ENCODE measurements at regions not wholly inside any gene's neighbourhood (a gene's known extent, or its start where the extent isn't known, plus 50 kb on each side); places are given as distances from the start of the nearest gene placed in this dataset.
"Not testable (repeated sequence)": the region's sequence is repeated elsewhere in the genome, so short reads cannot be mapped to it uniquely, and the experiment has no call there.

- peak; percentile 10 for DNase-seq (ENCODE audit: low spot score)
Observed at GRCh38 chr5:129271308-129271707, 176.8 kb downstream of the ISOC1 start.

GRCh38 chr5:129284010-129284409, 176.1 kb upstream of the ADAMTS19 start:
- no peak for DNase-seq (ENCODE audit: low spot score)
- H3K4me2 ChIP-seq: no peak overlapping the region
- no peak overlapping the region for H3K4me3 ChIP-seq
- H3K4me1 ChIP-seq (ENCODE audit: insufficient read depth): no peaks in the 10 kb centered on the region
- no peak overlapping the region for H3K27ac ChIP-seq
- H3K27me3 ChIP-seq: no peaks in the 10 kb centered on the region
- H3K36me3 ChIP-seq (replicated peaks; ENCODE audit: insufficient read depth, low read depth): no peaks in the 10 kb centered on the region
- WGBS (ENCODE audit: low lambda C conversion rate, missing lambda C conversion rate): 96% methylated on average over 2 of the region's 2 CpGs
- H3K79me2 ChIP-seq: no peaks in the 10 kb centered on the region
- TF ChIP-seq CTCF (IDR thresholded peaks at IDR 0.05; ENCODE audit: poor library complexity) (no peak), EZH2phosphoT487 (IDR thresholded peaks at IDR 0.05; ENCODE audit: low read depth, severe bottlenecking, unreplicated experiment) (no peak)
- no peaks in the 10 kb centered on the region for H4K20me1 ChIP-seq (ENCODE audit: insufficient read depth, poor library complexity, severe bottlenecking)
- H3K9me3 ChIP-seq (ENCODE audit: low read depth): no peaks in the 10 kb centered on the region
- H2AFZ ChIP-seq: no peak overlapping the region
- no peaks in the 10 kb centered on the region for H3K9me2 ChIP-seq (replicated peaks; ENCODE audit: insufficient read depth)

More at GRCh38 chr5:129271308-129271707, 176.8 kb downstream of the ISOC1 start:
- no peaks in the 10 kb centered on the region for H3K79me2 ChIP-seq
- H3K27me3 ChIP-seq: no peaks in the 10 kb centered on the region
- no peak overlapping the region for H2AFZ ChIP-seq
- no peak overlapping the region for H3K27ac ChIP-seq
- TF ChIP-seq CTCF (IDR thresholded peaks at IDR 0.05; ENCODE audit: poor library complexity): peak; percentile 18
- no peak for TF ChIP-seq EZH2 (IDR thresholded peaks at IDR 0.05; ENCODE audit: borderline replicate concordance)
- no peak for TF ChIP-seq EZH2phosphoT487 (IDR thresholded peaks at IDR 0.05; ENCODE audit: low read depth, severe bottlenecking, unreplicated experiment)
- no peak overlapping the region for H3K4me2 ChIP-seq
- H4K20me1 ChIP-seq (ENCODE audit: insufficient read depth, poor library complexity, severe bottlenecking): no peaks in the 10 kb centered on the region
- H3K4me1 ChIP-seq (ENCODE audit: insufficient read depth): no peaks in the 10 kb centered on the region
- no peaks in the 10 kb centered on the region for H3K36me3 ChIP-seq (replicated peaks; ENCODE audit: insufficient read depth, low read depth)
- H3K4me3 ChIP-seq: no peak overlapping the region
- WGBS (ENCODE audit: low lambda C conversion rate, missing lambda C conversion rate): 60% methylated on average over 2 of the region's 2 CpGs
- no peaks in the 10 kb centered on the region for H3K9me3 ChIP-seq (ENCODE audit: low read depth)
- no peaks in the 10 kb centered on the region for H3K9me2 ChIP-seq (replicated peaks; ENCODE audit: insufficient read depth)

- not testable (repeated sequence) for H3K9me2 ChIP-seq (replicated peaks; ENCODE audit: insufficient read depth); H3K27me3 ChIP-seq; H4K20me1 ChIP-seq (ENCODE audit: insufficient read depth, poor library complexity, severe bottlenecking); DNase-seq (ENCODE audit: low spot score); H3K9me3 ChIP-seq (ENCODE audit: low read depth); H3K4me2 ChIP-seq; H3K27ac ChIP-seq; H3K4me3 ChIP-seq; H3K36me3 ChIP-seq (replicated peaks; ENCODE audit: insufficient read depth, low read depth); H3K79me2 ChIP-seq; H3K4me1 ChIP-seq (ENCODE audit: insufficient read depth); H2AFZ ChIP-seq
- 44% methylated on average over 5 of the region's 5 CpGs for WGBS (ENCODE audit: low lambda C conversion rate, missing lambda C conversion rate)
Observed at GRCh38 chr5:129294216-129294615, 165.9 kb upstream of the ADAMTS19 start.

GRCh38 chr5:129306725-129307124, 153.4 kb upstream of the ADAMTS19 start:
- H3K27ac ChIP-seq: no peak overlapping the region
- DNase-seq (ENCODE audit: low spot score): no peak
- no peaks in the 10 kb centered on the region for H3K79me2 ChIP-seq
- no peak overlapping the region for H3K4me2 ChIP-seq
- no peaks in the 10 kb centered on the region for H3K4me1 ChIP-seq (ENCODE audit: insufficient read depth)
- no peaks in the 10 kb centered on the region for H4K20me1 ChIP-seq (ENCODE audit: insufficient read depth, poor library complexity, severe bottlenecking)
- no peaks in the 10 kb centered on the region for H3K9me2 ChIP-seq (replicated peaks; ENCODE audit: insufficient read depth)
- no peak overlapping the region for H3K4me3 ChIP-seq
- no peak for TF ChIP-seq CTCF (IDR thresholded peaks at IDR 0.05; ENCODE audit: poor library complexity)
- TF ChIP-seq EZH2 (IDR thresholded peaks at IDR 0.05; ENCODE audit: borderline replicate concordance): no peak
- no peak for TF ChIP-seq EZH2phosphoT487 (IDR thresholded peaks at IDR 0.05; ENCODE audit: low read depth, severe bottlenecking, unreplicated experiment)
- WGBS (ENCODE audit: low lambda C conversion rate, missing lambda C conversion rate): 90% methylated on average over 6 of the region's 6 CpGs
- no peaks in the 10 kb centered on the region for H3K9me3 ChIP-seq (ENCODE audit: low read depth)
- H3K27me3 ChIP-seq: no peaks in the 10 kb centered on the region
- H3K36me3 ChIP-seq (replicated peaks; ENCODE audit: insufficient read depth, low read depth): no peaks in the 10 kb centered on the region
- no peak overlapping the region for H2AFZ ChIP-seq

Data from hepatocyte (in vitro differentiated cells).